A549 (cell line): ENCODE measurements at regions not wholly inside any gene's neighbourhood (a gene's known extent, or its start where the extent isn't known, plus 50 kb on each side); places are given as distances from the start of the nearest gene placed in this dataset.

Experiments
- ATAC-seq, 2 experiments: fragments of 200-7000 bp in 1 of 2; fragments of >200 bp in 1 of 2; cut with Nextera tagmentation in 1 of 2; cut with Tn5 transposase in 1 of 2; 3 replicates each; pipeline versions ENCODE4 v1.8.0 to v1.9.1; 2018 to 2020; ENCODE audit warnings: mild to moderate bottlenecking in 1 of 2, moderate library complexity in 1 of 2
- CTCF ChIA-PET: fragments of 300-600 bp; sonication (Branson Sonifier 250); formaldehyde crosslinking; extraction: SDS; loops from one replicate; lab custom pipeline; 2021; ENCODE audit warnings: antibody characterized with exemption, inconsistent platforms; lab: Yijun Ruan, JAX
- POLR2A ChIA-PET: fragments of 350-600 bp; formaldehyde crosslinking; extraction: SDS; loops from one replicate; lab custom pipeline; 2021; ENCODE audit warnings: antibody characterized with exemption, inconsistent platforms; lab: Yijun Ruan, JAX
- DNase-seq, 2 experiments: peaks; one replicate each; pipeline versions ENCODE4 v3.0.0 to v3.0.0-alpha.2; 2011 to 2016; ENCODE audit warnings: low read depth in 1 of 2, low spot score in 1 of 2
- FAIRE-seq: peaks from 2 replicates; lab custom pipeline; 2011; peaks lifted over from hg19 to GRCh38; lab: Jason Lieb, UNC
- H3K27ac ChIP-seq, 2 experiments: fragments of >200 bp; sonication (Bioruptor Twin); formaldehyde crosslinking; 3 replicates each; pipeline ENCODE4 v1.5.1; 2016 to 2017
- H3K4me1 ChIP-seq: fragments of >200 bp; sonication (Bioruptor Twin); formaldehyde crosslinking; 3 replicates; pipeline ENCODE4 v1.6.1; 2016
- H3K4me2 ChIP-seq: fragments of >200 bp; sonication (Bioruptor Twin); formaldehyde crosslinking; 3 replicates; pipeline ENCODE4 v1.6.1; 2016
- H3K4me3 ChIP-seq: fragments of >200 bp; sonication (Bioruptor Twin); formaldehyde crosslinking; 3 replicates; pipeline ENCODE4 v1.5.1; 2016
- H3K9me3 ChIP-seq: fragments of >200 bp; sonication (Bioruptor Twin); formaldehyde crosslinking; 3 replicates; pipeline ENCODE4 v1.6.1; 2016
- EP300 ChIP-seq, 2 experiments: fragments of >200 bp; sonication (Bioruptor Twin); formaldehyde crosslinking; IDR thresholded peaks; 2 replicates in 1 of 2; 3 replicates in 1 of 2; pipeline ENCODE4 v1.6.1; 2016 to 2017
- FOSB ChIP-seq: fragments of 250-450 bp; sonication (Bioruptor Pico); IDR thresholded peaks from 2 replicates; pipeline ENCODE4 v1.5.0; 2020; ENCODE audit warnings: mild to moderate bottlenecking, moderate library complexity
- FOSL2 ChIP-seq, 2 experiments: fragments of 450-650 bp in 1 of 2; fragments of >200 bp in 1 of 2; sonication (Bioruptor Twin) in 1 of 2; formaldehyde crosslinking; IDR thresholded peaks; 2 replicates each; pipeline versions ENCODE4 v1.5.0 to v1.6.1; 2016 to 2020; ENCODE audit warnings: mild to moderate bottlenecking in 1 of 2, moderate library complexity in 1 of 2
- HDAC2 ChIP-seq: fragments of 200-600 bp; sonication (generic); IDR thresholded peaks from 2 replicates; pipeline ENCODE4 v1.6.1; 2016
- HMGXB4 ChIP-seq: fragments of 250-450 bp; sonication (Bioruptor Pico); IDR thresholded peaks from 2 replicates; pipeline ENCODE4 v1.5.0; 2021; ENCODE audit warnings: mild to moderate bottlenecking, moderate library complexity, borderline replicate concordance
- HOXB13 ChIP-seq: fragments of 250-450 bp; sonication (Bioruptor Pico); IDR thresholded peaks from 2 replicates; pipeline ENCODE4 v1.5.0; 2020; ENCODE audit warnings: low read depth, mild to moderate bottlenecking, moderate library complexity
- JUN ChIP-seq, 2 experiments: fragments of >200 bp; sonication (Bioruptor Twin); formaldehyde crosslinking; IDR thresholded peaks; 2 replicates in 1 of 2; 3 replicates in 1 of 2; pipeline ENCODE4 v1.6.1; 2016 to 2017
- MAZ ChIP-seq: fragments of 150-350 bp; IDR thresholded peaks from 2 replicates; pipeline ENCODE4 v1.6.1; 2014; ENCODE audit warnings: antibody characterized with exemption, low read depth, low read length, borderline replicate concordance
- NFE2L2 ChIP-seq: fragments of 150-350 bp; conservative IDR thresholded peaks from 2 replicates; pipeline ENCODE4 v1.6.1; 2014; ENCODE audit warnings: low read length
- NPAS2 ChIP-seq: fragments of 250-450 bp; sonication (Bioruptor Pico); IDR thresholded peaks from 2 replicates; pipeline ENCODE4 v1.8.0; 2022; ENCODE audit warnings: mild to moderate bottlenecking, moderate library complexity, borderline replicate concordance
- NR3C1 ChIP-seq: fragments of >200 bp; sonication (Bioruptor Twin); formaldehyde crosslinking; IDR thresholded peaks from 3 replicates; pipeline ENCODE4 v1.6.1; 2017
- RNF2 ChIP-seq: fragments of 200-600 bp; sonication (generic); IDR thresholded peaks from 2 replicates; pipeline ENCODE4 v1.6.1; 2016; ENCODE audit warnings: low read depth, mild to moderate bottlenecking, antibody characterized with exemption, moderate library complexity, borderline replicate concordance
- SMC3 ChIP-seq: fragments of >200 bp; sonication (Bioruptor Twin); formaldehyde crosslinking; IDR thresholded peaks from 3 replicates; pipeline ENCODE4 v1.6.1; 2018; ENCODE audit warnings: inconsistent platforms
- ZFP36 ChIP-seq: fragments of 450-650 bp; IDR thresholded peaks from 2 replicates; pipeline ENCODE4 v1.6.1; 2014; ENCODE audit warnings: borderline replicate concordance; ENCODE audit not compliant: partially characterized antibody
- WGBS: methylation state at CpG from one replicate; pipeline ENCODE4 v1.1.6; 2017; ENCODE audit errors: missing lambda C conversion rate; 5-methylcytosine and 5-hydroxymethylcytosine counted together
- TF ChIP-seq, protein P1 (sequence below): fragments of >200 bp; sonication (Bioruptor Twin); formaldehyde crosslinking; IDR thresholded peaks from 3 replicates; pipeline ENCODE4 v1.6.1; 2016
- TF ChIP-seq, protein P2 (sequence below): fragments of 450-650 bp; IDR thresholded peaks from 2 replicates; pipeline ENCODE4 v1.6.1; 2014; ENCODE audit warnings: antibody characterized with exemption

DNA sequence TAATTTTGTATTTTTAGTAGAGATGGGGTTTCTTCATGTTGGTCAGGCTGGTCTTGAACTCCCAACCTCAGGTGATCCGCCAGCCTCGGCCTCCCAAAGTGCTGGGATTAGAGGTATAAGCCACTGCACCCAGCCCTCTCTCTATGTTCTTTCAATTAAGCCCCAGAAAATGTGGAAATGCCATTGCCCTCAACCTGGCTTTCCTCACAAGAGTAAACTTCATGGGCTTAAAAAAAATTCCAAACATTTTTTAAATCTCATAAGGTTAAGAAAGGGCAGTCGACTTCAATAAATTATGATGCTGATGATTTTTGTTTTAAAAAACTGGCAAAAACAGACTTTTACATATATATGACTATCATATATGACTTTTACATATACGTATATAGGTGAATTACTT is 107.6 kb downstream of the TES start:
- Histone ChIP-seq H3K4me2 (peak overlapping the region; percentile 79), H3K27ac (peak overlapping the region; percentile 86 to 88), H3K4me3 (no peak overlapping the region), H3K4me1 (peaks cover 34% of the 10 kb centered on the region), H3K9me3 (peaks cover 15% of the 10 kb centered on the region; the same call in 2 of the 3 replicates)
- DNase-seq (no peak), FAIRE-seq (no peak), ATAC-seq (no peak)
- ChIA-PET CTCF (no interaction called here), POLR2A (interaction anchor here (1.2 kb wide), 1 partner anchor 47 kb away, joined by 3 read pairs; no protein-coding TSS in a partner anchor)
- no peak for TF ChIP-seq HMGXB4 (CRISPR knock-in tag)
- TF ChIP-seq NFE2L2: no peak
- TF ChIP-seq MAZ: no peak
- no peak for TF ChIP-seq NR3C1
- TF ChIP-seq, protein P1, sequence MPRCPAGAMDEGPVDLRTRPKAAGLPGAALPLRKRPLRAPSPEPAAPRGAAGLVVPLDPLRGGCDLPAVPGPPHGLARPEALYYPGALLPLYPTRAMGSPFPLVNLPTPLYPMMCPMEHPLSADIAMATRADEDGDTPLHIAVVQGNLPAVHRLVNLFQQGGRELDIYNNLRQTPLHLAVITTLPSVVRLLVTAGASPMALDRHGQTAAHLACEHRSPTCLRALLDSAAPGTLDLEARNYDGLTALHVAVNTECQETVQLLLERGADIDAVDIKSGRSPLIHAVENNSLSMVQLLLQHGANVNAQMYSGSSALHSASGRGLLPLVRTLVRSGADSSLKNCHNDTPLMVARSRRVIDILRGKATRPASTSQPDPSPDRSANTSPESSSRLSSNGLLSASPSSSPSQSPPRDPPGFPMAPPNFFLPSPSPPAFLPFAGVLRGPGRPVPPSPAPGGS: no peak
- no peak for TF ChIP-seq FOSB
- no peak for TF ChIP-seq NPAS2 (CRISPR knock-in tag)
- TF ChIP-seq JUN (IDR thresholded peaks at IDR 0.05): no peak
- no peak for TF ChIP-seq RNF2
- 53% methylated on average over 4 of the region's 4 CpGs for WGBS

DNA sequence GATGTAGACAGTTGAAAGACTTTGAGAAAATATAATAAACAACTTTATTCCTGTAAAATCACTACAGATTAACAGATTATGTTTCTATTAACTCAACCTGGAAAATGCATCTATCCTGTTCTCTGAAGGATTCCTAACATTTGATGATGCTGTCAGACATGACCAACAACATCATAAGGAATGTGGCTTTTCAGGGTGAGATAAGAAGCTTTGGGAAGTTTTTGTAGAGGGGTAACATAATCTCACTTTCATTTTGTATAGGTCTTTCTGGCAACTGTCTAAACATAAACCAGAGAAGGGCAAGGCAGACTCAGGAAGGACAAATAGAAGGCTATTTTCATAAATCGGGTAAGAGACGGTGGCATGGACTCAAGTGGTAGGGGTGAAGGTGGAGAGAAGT is 112.2 kb downstream of the TES start:
- Histone ChIP-seq H3K4me2 (no peak overlapping the region), H3K9me3 (peaks cover 15% of the 10 kb centered on the region; the same call in 2 of the 3 replicates), H3K4me1 (peaks cover 11% of the 10 kb centered on the region), H3K4me3 (no peak overlapping the region), H3K27ac (peak overlapping the region in 1 of 2 experiments; percentile 9; a peak in 1 of 6 replicates)
- CTCF ChIA-PET: interaction anchor here (0.9 kb wide), 1 partner anchor 174 kb away, joined by 3 read pairs; no protein-coding TSS in a partner anchor
- TF ChIP-seq HOXB13 (CRISPR knock-in tag): no peak
- TF ChIP-seq, protein P2, sequence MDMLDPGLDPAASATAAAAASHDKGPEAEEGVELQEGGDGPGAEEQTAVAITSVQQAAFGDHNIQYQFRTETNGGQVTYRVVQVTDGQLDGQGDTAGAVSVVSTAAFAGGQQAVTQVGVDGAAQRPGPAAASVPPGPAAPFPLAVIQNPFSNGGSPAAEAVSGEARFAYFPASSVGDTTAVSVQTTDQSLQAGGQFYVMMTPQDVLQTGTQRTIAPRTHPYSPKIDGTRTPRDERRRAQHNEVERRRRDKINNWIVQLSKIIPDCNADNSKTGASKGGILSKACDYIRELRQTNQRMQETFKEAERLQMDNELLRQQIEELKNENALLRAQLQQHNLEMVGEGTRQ: no peak
- no peak for TF ChIP-seq ZFP36
- no peak for TF ChIP-seq EP300 (IDR thresholded peaks at IDR 0.05)
- TF ChIP-seq SMC3: no peak
- ATAC-seq (no peak), FAIRE-seq (no peak), DNase-seq (no peak)
- 94% methylated on average over 2 of the region's 2 CpGs for WGBS
- POLR2A ChIA-PET: no interaction called here

DNA sequence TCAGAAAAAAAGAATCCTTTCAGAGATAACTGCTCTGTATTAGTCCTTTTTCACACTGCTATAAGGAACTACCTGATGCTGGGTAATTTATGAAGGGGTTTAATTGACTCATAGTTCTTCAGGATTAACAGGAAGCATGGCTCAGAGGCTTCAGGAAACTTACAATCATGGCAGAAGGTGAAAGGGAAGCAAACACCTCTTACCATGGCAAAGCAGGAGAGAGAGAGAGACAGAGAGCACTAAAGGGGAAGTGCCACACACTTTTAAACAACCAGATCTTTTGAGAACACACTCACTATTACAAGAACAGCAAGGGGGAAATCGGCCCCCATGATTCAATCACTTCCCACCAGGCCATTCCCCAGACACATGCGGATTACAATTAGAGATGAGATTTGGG is 114.2 kb downstream of the TES start:
- peak overlapping the region in 1 of 2 experiments; percentile 19; a peak in 2 of 6 replicates for H3K27ac ChIP-seq
- TF ChIP-seq FOSL2 (IDR thresholded peaks at IDR 0.05) (no peak), FOSL2 (CRISPR knock-in tag; IDR thresholded peaks at IDR 0.05) (no peak), HDAC2 (no peak), MAZ (no peak), EP300 (IDR thresholded peaks at IDR 0.05) (no peak)
- TF ChIP-seq, all 56 proteins: peak for 0
- CTCF ChIA-PET: interaction anchor here (1.0 to 1.2 kb wide), 3 partner anchors 10 to 16 kb away, joined by 3 to 5 read pairs (median 3); no protein-coding TSS in a partner anchor

More for the DNA sequence above, 114.2 kb downstream of the TES start:
- FAIRE-seq (peak; percentile 59), ATAC-seq (no peak), DNase-seq (no peak)
- POLR2A ChIA-PET: no interaction called here
- Histone ChIP-seq H3K4me2 (no peak overlapping the region), H3K4me1 (0 out of 3 replicates have a peak, but pooled peaks cover 3% of the 10 kb centered on the region), H3K4me3 (no peak overlapping the region), H3K9me3 (peaks cover 12% of the 10 kb centered on the region; the same call in 2 of the 3 replicates)
- WGBS: 88% methylated on average over 2 of the region's 2 CpGs
